HG03460 (cell line): ENCODE measurements at regions not wholly inside any gene's neighbourhood (a gene's known extent, or its start where the extent isn't known, plus 50 kb on each side); places are given as distances from the start of the nearest gene placed in this dataset.

Experiments
- ATAC-seq: cut with Tn5 transposase; IDR thresholded peaks from one replicate; pipeline ENCODE4 v1.9.1; 2021; ENCODE audit not compliant: unreplicated experiment

GRCh38 chr4:149296503-149296902 is 519.1 kb downstream of the IQCM start:
- no peak for ATAC-seq

GRCh38 chr4:149296084-149296483 is 519.6 kb downstream of the IQCM start:
- ATAC-seq: no peak

GRCh38 chr4:149294601-149295000 is 521.0 kb downstream of the IQCM start:
- no peak for ATAC-seq

- no peak for ATAC-seq
Observed at GRCh38 chr4:149293046-149293649, 522.5 kb downstream of the IQCM start.

GRCh38 chr4:149292425-149293007 is 523.1 kb downstream of the IQCM start:
- no peak for ATAC-seq

- no peak for ATAC-seq
Observed at GRCh38 chr4:149291463-149291862, 524.2 kb downstream of the IQCM start.

- ATAC-seq: no peak
Observed at GRCh38 chr4:149280806-149281205, 534.8 kb downstream of the IQCM start.

GRCh38 chr4:149279776-149280175 is 535.9 kb downstream of the IQCM start:
- no peak for ATAC-seq

GRCh38 chr4:149279331-149279730 is 536.3 kb downstream of the IQCM start:
- ATAC-seq: no peak

- no peak for ATAC-seq
Observed at GRCh38 chr4:149277705-149278104, 537.9 kb downstream of the IQCM start.

- ATAC-seq: no peak
Observed at GRCh38 chr4:149269835-149270234, 545.8 kb downstream of the IQCM start.

GRCh38 chr4:149266301-149266700 is 549.3 kb downstream of the IQCM start:
- ATAC-seq: no peak

GRCh38 chr4:149265645-149266044 is 550.0 kb downstream of the IQCM start:
- no peak for ATAC-seq

- ATAC-seq: peak; percentile 89
Observed at GRCh38 chr4:149264093-149264733, 551.4 kb downstream of the IQCM start.

- no peak for ATAC-seq
Observed at GRCh38 chr4:149248191-149248764, 567.4 kb downstream of the IQCM start.

- ATAC-seq: no peak
Observed at GRCh38 chr4:149247164-149247563, 568.5 kb downstream of the IQCM start.

- no peak for ATAC-seq
Observed at GRCh38 chr4:149245333-149245732, 570.3 kb downstream of the IQCM start.

- no peak for ATAC-seq
Observed at GRCh38 chr4:149238097-149238496, 577.5 kb downstream of the IQCM start.

GRCh38 chr4:149234798-149235197 is 580.8 kb downstream of the IQCM start:
- no peak for ATAC-seq

- ATAC-seq: no peak
Observed at GRCh38 chr4:149223659-149224058, 592.0 kb downstream of the IQCM start.

- ATAC-seq: no peak
Observed at GRCh38 chr4:149218672-149219071, 597.0 kb downstream of the IQCM start.

GRCh38 chr4:149214301-149214700 is 601.3 kb downstream of the IQCM start:
- ATAC-seq: no peak
